HG03457 (cell line): ENCODE measurements at regions not wholly inside any gene's neighbourhood (a gene's known extent, or its start where the extent isn't known, plus 50 kb on each side); places are given as distances from the start of the nearest gene placed in this dataset.
"Not testable (repeated sequence)": the region's sequence is repeated elsewhere in the genome, so short reads cannot be mapped to it uniquely, and the experiment has no call there.

Experiments
- ATAC-seq: cut with Tn5 transposase; IDR thresholded peaks from one replicate; pipeline ENCODE4 v1.9.1; 2021; ENCODE audit warnings: moderate number of reproducible peaks; ENCODE audit not compliant: unreplicated experiment

DNA sequence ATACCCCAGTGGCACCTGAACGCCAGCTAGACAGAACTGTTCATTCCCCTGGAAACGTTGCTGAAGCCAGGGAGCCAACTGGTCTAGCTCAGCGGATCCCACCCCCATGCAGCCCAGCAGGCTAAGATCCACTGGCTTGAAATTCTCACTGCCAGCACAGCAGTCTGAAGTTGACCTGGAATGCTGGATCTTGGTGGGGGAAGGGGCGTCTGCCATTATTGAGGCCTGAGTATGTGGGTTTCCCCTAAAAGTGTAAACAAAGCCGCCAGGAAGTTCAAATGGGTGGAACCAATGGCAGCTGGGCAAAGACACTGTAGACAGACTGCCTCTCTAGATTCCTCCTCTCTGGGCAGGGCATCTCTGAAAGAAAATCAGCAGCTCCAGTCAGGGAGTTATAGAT lies 213.0 kb downstream of the NKX6-1 start:
- no peak for ATAC-seq

GRCh38 chr4:84279678-84280077 lies 219.4 kb downstream of the NKX6-1 start:
- ATAC-seq, result no peak

DNA sequence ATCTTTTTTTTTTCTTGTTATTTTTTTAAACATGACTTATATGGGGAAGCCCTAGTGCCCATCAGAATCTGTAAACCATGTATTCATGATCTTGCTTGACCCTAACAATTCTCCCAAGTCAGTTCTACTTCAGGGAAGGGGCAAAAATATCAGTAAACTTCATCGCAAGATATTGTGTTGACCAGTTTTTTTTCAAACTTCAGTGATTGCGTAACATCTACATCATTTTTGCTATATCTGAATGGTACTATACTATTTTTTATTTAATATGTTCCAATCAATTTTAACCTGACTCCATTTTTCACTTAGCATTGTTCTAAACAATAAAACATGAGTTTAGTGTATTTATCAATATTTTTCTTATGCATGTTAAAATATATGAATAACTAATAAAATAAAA lies 221.2 kb downstream of the NKX6-1 start:
- no peak for ATAC-seq

GRCh38 chr4:84276752-84277151 lies 222.3 kb downstream of the NKX6-1 start:
- no peak for ATAC-seq

DNA sequence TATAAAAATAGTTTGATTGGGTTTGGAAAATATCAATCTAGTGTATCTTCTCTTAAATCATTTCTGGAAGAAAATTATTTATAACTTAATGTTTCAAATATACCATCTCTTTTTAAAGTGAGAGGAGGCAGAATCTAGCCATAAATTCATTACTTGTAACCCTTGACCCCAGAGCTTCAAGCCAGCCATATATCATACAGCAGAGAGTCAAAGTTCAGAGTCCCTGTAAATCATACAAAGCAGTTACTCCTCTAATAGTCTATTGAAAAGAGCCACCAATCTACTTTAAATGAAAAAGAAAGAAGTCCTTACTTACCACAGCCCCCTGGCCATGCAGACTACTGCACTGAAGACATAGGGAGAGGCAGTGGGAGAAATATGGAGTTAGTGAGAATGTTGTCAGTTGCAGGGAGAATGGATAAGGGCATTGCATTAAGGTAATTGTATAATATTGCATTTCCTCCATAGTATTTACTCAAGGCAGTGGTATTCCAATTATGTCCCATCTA lies 229.5 kb downstream of the NKX6-1 start:
- ATAC-seq, result no peak

DNA sequence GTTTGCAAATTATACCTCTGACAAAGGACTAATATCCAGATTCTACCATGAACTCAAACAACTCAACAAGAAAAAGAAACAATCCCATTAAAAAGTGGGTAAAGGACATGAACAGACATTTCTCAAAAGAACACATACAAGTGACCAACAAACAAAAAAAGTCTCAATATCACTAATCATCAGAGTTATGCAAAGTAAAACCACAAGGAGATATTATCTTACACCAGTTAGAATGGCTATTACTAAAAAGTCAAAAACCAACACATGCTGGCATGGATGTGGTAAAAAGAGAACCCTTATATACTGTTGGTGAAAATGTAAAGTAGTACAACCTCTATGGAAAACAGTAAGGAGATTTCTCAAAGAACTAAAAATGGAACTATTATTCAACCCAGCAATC lies 234.4 kb downstream of the NKX6-1 start:
- ATAC-seq, result no peak

DNA sequence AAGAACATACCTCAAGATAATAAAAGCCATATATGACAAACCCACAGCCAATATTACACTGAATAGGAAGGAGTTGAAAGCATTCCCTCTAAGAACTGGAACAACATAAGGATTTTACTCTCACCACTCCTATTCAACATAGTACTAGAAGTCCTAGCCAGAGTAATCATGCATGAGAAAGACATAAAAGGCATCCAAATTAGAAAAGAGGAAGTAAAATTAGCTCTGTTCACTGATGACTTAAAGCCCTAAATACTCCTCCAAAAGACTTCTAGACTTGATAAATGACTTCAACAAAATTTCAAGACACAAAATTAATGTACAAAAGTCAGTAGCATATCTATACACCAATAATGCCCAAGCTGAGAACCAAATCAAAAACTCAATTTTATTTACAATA lies 235.7 kb downstream of the NKX6-1 start:
- no peak for ATAC-seq

GRCh38 chr4:84260495-84260894 lies 238.6 kb downstream of the NKX6-1 start:
- no peak for ATAC-seq

- ATAC-seq, result peak; percentile 92
Measured at GRCh38 chr4:84258905-84259830, 239.9 kb downstream of the NKX6-1 start.

GRCh38 chr4:84254537-84254936 lies 244.6 kb downstream of the NKX6-1 start:
- ATAC-seq, result no peak

DNA sequence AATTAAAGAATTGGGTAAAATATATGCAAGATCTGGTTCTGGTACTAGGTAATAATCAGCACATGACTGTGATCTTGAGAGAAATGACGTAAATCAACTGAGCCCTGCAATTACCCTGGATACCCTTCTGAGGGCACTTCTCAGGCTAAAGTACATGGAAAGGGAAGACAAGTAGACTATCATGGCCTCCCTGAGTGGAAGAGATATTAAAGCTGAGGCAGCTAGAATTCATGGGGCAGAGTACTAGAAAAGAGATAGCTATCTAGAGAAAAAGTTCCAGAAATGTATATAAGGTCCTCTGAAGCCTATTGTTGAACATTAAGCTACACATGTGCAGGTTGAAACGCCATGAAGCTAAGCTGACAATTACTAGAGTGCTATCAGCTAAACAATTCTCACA lies 249.6 kb downstream of the NKX6-1 start:
- no peak for ATAC-seq

DNA sequence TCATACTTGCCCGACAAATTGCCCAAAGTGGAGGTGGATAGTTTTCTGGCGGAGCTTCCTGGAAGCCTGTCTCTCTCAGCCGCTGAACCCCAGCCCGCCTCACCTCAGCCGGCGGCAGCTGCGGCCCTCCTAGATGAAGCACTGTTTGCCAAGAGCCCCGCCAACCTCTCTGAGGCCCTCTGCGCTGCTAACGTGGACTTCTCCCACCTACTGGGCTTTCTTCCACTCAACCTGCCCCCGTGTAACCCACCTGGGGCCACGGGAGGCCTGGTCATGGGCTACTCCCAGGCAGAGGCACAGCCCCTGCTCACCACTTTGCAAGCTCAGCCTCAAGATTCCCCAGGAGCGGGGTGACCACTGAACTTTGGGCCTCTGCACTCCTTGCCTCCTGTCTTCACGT lies 254.1 kb downstream of the NKX6-1 start:
- not testable (repeated sequence) for ATAC-seq

DNA sequence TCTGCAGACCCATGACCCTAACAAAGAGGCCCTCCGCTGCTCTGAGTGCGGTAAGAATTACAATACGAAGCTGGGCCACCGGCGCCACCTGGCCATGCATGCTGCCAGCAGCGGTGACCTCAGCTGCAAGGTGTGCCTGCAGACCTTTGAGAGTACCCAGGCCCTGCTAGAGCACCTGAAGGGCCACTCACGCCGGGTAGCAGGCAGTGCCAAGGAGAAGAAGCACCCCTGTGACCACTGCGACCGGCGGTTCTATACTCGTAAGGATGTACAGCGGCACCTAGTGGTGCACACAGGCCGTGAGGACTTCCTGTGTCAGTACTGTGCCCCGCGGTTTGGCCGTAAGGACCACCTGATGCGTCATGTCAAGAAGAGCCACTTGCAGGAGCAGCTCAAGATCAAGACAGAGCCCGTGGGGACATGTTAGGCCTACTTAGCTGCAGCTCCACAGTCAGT lies 254.7 kb downstream of the NKX6-1 start:
- ATAC-seq, result not testable (repeated sequence)

DNA sequence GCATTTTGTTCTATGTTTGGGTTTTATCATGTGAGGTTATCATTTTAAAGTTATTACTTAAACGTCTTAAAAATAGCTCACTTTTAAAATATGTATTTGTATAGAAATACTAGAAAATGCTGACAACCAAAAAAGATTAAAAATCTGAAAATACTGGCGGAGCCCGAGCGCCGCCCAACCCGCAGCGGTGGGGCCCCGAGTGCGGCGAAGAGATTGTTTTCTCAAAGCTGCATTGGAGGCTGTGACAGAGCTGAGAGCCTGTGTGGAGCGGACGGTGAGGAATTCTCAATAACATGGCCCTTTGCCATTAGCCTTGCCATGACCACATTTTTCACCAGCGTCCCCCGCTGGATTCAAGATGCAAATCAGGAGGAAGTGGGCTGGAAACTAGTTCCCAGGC lies 255.4 kb downstream of the NKX6-1 start:
- no peak for ATAC-seq

- no peak for ATAC-seq
Measured at GRCh38 chr4:84239278-84239845, 259.7 kb downstream of the NKX6-1 start.

- no peak for ATAC-seq
Measured at GRCh38 chr4:84238247-84239090, 260.6 kb downstream of the NKX6-1 start.

- ATAC-seq, result no peak
Measured at GRCh38 chr4:84237008-84237407, 262.1 kb downstream of the NKX6-1 start.

DNA sequence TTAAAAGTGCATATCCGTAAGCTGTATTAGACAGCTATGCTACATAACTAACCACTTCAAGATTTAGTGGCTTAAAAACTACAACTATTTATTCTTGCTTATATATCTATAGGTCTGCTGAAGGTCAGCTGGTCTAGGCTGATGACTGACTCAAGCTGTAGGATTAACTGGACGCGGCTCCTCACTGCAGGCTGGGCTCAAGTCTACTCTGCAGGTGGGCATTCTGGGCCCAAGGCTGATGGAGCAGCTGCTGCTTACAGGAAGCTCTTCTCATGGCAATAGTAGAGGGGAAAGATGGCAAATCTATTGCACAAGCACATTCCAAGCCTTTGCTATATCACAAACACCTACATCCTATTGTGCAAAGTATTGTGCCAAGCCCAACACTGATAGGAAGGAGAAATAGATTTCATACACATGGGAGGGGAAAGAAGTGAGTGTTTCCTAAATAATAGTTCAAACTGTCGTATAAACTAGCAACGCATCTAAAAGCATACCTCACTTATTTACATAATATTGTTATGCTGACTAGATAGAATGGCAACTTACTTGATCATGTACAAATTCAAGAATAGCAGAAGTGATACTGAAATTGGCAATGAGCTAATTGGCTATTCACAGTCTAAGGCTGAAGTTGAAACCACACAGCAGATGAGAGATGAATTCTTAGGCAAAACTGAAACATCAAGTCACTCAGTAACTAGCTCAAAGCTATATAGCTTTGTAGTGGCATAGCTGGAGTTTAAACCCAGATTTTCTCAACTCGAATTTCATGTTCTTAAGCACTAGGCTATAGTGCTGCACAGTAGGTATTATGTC lies 263.8 kb downstream of the NKX6-1 start:
- ATAC-seq, result peak; percentile 100

DNA sequence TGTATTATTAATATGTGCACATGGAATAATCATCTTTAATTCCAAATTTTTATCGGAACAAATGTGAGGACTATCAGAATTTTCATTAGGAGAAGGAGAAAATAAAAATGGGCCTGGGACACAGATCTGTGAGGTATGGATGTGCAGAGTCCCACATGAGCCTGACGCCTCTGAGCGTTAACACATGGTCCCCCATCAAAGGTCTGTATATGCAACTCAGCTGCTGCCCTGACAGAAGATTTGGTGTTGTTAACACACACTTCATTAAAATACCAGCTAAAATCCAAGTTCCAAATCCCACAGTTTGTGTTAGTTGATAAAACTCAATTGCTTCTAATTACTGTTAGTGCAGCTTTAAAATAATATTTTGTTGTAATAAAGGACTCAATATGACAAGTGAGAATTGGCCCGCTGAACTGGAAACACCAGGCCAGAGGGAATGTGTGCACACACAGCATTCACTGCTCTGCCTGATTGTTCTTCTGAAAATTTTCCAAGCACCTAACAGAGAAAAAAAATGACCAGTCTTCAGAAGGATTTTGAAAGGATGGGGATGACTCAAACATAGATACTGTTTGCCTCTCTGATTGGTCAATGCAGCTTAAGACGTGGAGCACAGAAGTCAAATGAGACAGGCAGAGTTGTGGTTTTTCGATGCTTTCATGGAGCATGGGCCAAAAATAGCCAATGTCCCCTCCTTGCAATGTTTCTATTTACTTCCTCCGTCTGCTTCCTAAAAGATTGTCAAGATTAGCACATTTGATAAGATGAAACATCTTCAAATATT lies 266.6 kb downstream of the NKX6-1 start:
- no peak for ATAC-seq
